ENCODE measurements at regions not wholly inside any gene's neighbourhood (a gene's known extent, or its start where the extent isn't known, plus 50 kb on each side); places are given as distances from the start of the nearest gene placed in this dataset.
A peak's percentile ranks its signal among the peaks of the same experiment; 100 is the strongest.

- H3K36me3 ChIP-seq (ENCODE audit: control insufficient read depth in 4 of 4, insufficient read depth in 4 of 4, low read length in 3 of 4), result no peaks in the 10 kb centered on the region
- peaks cover 5 to 29% (median 22%) of the 10 kb centered on the region in 4 experiments for H3K4me1 ChIP-seq (ENCODE audit: control extremely low read depth in 1 of 4, control insufficient read depth in 4 of 4, insufficient read depth in 4 of 4, low read length in 3 of 4)
- H3K27me3 ChIP-seq (replicated peaks in 2 of 5; ENCODE audit: control insufficient read depth in 4 of 5, insufficient read depth in 5 of 5, low read length in 4 of 5), result no peaks in the 10 kb centered on the region
- no peaks in the 10 kb centered on the region for H3K9me3 ChIP-seq (ENCODE audit: control extremely low read depth in 1 of 5, control insufficient read depth in 4 of 5, insufficient read depth in 2 of 5, low read depth in 1 of 5, low read length in 4 of 5)
- no peak overlapping the region for H3K27ac ChIP-seq (ENCODE audit: insufficient read depth in 1 of 2, low read depth in 1 of 2, low read length in 2 of 2, poor library complexity in 1 of 2, severe bottlenecking in 2 of 2)
- no peak overlapping the region for H3K4me3 ChIP-seq (ENCODE audit: control insufficient read depth in 1 of 7, extremely low read depth in 1 of 7, insufficient read depth in 4 of 7, low read depth in 2 of 7, low read length in 6 of 7)
- 100% methylated on average over 1 of the region's 3 CpGs for WGBS (ENCODE audit: insufficient coverage)
- no peak for DNase-seq
- CTCF ChIA-PET, result interaction anchor here (0.8 to 2.1 kb wide), 4 partner anchors 10 to 41 kb away, joined by 3 to 9 read pairs (median 5); no protein-coding TSS in a partner anchor
- POLR2A ChIA-PET, result no interaction called here
Observed at GRCh38 chr13:31946091-31946770, 85.3 kb upstream of the FRY start.

GRCh38 chr13:31947105-31947504, 84.5 kb upstream of the FRY start:
- POLR2A ChIA-PET, result no interaction called here
- Histone ChIP-seq H3K27ac (ENCODE audit: insufficient read depth in 1 of 2, low read depth in 1 of 2, low read length in 2 of 2, poor library complexity in 1 of 2, severe bottlenecking in 2 of 2) (no peak overlapping the region), H3K4me3 (ENCODE audit: control insufficient read depth in 1 of 7, extremely low read depth in 1 of 7, insufficient read depth in 4 of 7, low read depth in 2 of 7, low read length in 6 of 7) (no peak overlapping the region), H3K27me3 (replicated peaks in 2 of 5; ENCODE audit: control insufficient read depth in 4 of 5, insufficient read depth in 5 of 5, low read length in 4 of 5) (no peaks in the 10 kb centered on the region), H3K36me3 (ENCODE audit: control insufficient read depth in 4 of 4, insufficient read depth in 4 of 4, low read length in 3 of 4) (no peaks in the 10 kb centered on the region), H3K9me3 (ENCODE audit: control extremely low read depth in 1 of 5, control insufficient read depth in 4 of 5, insufficient read depth in 2 of 5, low read depth in 1 of 5, low read length in 4 of 5) (no peaks in the 10 kb centered on the region), H3K4me1 (ENCODE audit: control extremely low read depth in 1 of 4, control insufficient read depth in 4 of 4, insufficient read depth in 4 of 4, low read length in 3 of 4) (peaks cover 10 to 34% (median 25%) of the 10 kb centered on the region in 4 experiments)
- 100% methylated on average over 1 of the region's 2 CpGs for WGBS (ENCODE audit: insufficient coverage)
- no peak for DNase-seq
- CTCF ChIA-PET, result interaction anchor here (0.8 to 2.1 kb wide), 5 partner anchors 10 to 40 kb away, joined by 3 to 9 read pairs (median 5); no protein-coding TSS in a partner anchor

GRCh38 chr13:31947506-31947905, 84.1 kb upstream of the FRY start:
- Histone ChIP-seq H3K4me1 (ENCODE audit: control extremely low read depth in 1 of 4, control insufficient read depth in 4 of 4, insufficient read depth in 4 of 4, low read length in 3 of 4) (peaks cover 10 to 34% (median 25%) of the 10 kb centered on the region in 4 experiments), H3K27ac (ENCODE audit: insufficient read depth in 1 of 2, low read depth in 1 of 2, low read length in 2 of 2, poor library complexity in 1 of 2, severe bottlenecking in 2 of 2) (no peak overlapping the region), H3K4me3 (ENCODE audit: control insufficient read depth in 1 of 7, extremely low read depth in 1 of 7, insufficient read depth in 4 of 7, low read depth in 2 of 7, low read length in 6 of 7) (no peak overlapping the region), H3K36me3 (ENCODE audit: control insufficient read depth in 4 of 4, insufficient read depth in 4 of 4, low read length in 3 of 4) (no peaks in the 10 kb centered on the region), H3K9me3 (ENCODE audit: control extremely low read depth in 1 of 5, control insufficient read depth in 4 of 5, insufficient read depth in 2 of 5, low read depth in 1 of 5, low read length in 4 of 5) (no peaks in the 10 kb centered on the region), H3K27me3 (replicated peaks in 2 of 5; ENCODE audit: control insufficient read depth in 4 of 5, insufficient read depth in 5 of 5, low read length in 4 of 5) (no peaks in the 10 kb centered on the region)
- ChIA-PET POLR2A (no interaction called here), CTCF (interaction anchor here (1.5 to 2.1 kb wide), 3 partner anchors 9 to 40 kb away, joined by 5 to 9 read pairs (median 7); no protein-coding TSS in a partner anchor)
- DNase-seq, result no peak
- 100% methylated on average over 2 of the region's 2 CpGs for WGBS (ENCODE audit: insufficient coverage)

- WGBS (ENCODE audit: insufficient coverage), result 95% methylated on average over 2 of the region's 2 CpGs
- Histone ChIP-seq H3K9me3 (ENCODE audit: control extremely low read depth in 1 of 5, control insufficient read depth in 4 of 5, insufficient read depth in 2 of 5, low read depth in 1 of 5, low read length in 4 of 5) (no peaks in the 10 kb centered on the region), H3K27me3 (replicated peaks in 2 of 5; ENCODE audit: control insufficient read depth in 4 of 5, insufficient read depth in 5 of 5, low read length in 4 of 5) (no peaks in the 10 kb centered on the region), H3K36me3 (ENCODE audit: control insufficient read depth in 4 of 4, insufficient read depth in 4 of 4, low read length in 3 of 4) (no peaks in the 10 kb centered on the region), H3K27ac (ENCODE audit: insufficient read depth in 1 of 2, low read depth in 1 of 2, low read length in 2 of 2, poor library complexity in 1 of 2, severe bottlenecking in 2 of 2) (peak overlapping the region in 1 of 2 experiments; percentile 56), H3K4me1 (ENCODE audit: control extremely low read depth in 1 of 4, control insufficient read depth in 4 of 4, insufficient read depth in 4 of 4, low read length in 3 of 4) (peaks cover 10 to 34% (median 25%) of the 10 kb centered on the region in 4 experiments), H3K4me3 (ENCODE audit: control insufficient read depth in 1 of 7, extremely low read depth in 1 of 7, insufficient read depth in 4 of 7, low read depth in 2 of 7, low read length in 6 of 7) (no peak overlapping the region)
- no peak for DNase-seq
- CTCF ChIA-PET, result no interaction called here
- POLR2A ChIA-PET, result no interaction called here
Observed at GRCh38 chr13:31949486-31949885, 82.1 kb upstream of the FRY start.

- Histone ChIP-seq H3K4me1 (ENCODE audit: control extremely low read depth in 1 of 4, control insufficient read depth in 4 of 4, insufficient read depth in 4 of 4, low read length in 3 of 4) (peaks cover 10 to 30% (median 22%) of the 10 kb centered on the region in 4 experiments), H3K4me3 (ENCODE audit: control insufficient read depth in 1 of 7, extremely low read depth in 1 of 7, insufficient read depth in 4 of 7, low read depth in 2 of 7, low read length in 6 of 7) (peak overlapping the region in 1 of 7 experiments; percentile 19), H3K9me3 (ENCODE audit: control extremely low read depth in 1 of 5, control insufficient read depth in 4 of 5, insufficient read depth in 2 of 5, low read depth in 1 of 5, low read length in 4 of 5) (no peaks in the 10 kb centered on the region), H3K27me3 (replicated peaks in 2 of 5; ENCODE audit: control insufficient read depth in 4 of 5, insufficient read depth in 5 of 5, low read length in 4 of 5) (no peaks in the 10 kb centered on the region), H3K36me3 (ENCODE audit: control insufficient read depth in 4 of 4, insufficient read depth in 4 of 4, low read length in 3 of 4) (no peaks in the 10 kb centered on the region), H3K27ac (ENCODE audit: insufficient read depth in 1 of 2, low read depth in 1 of 2, low read length in 2 of 2, poor library complexity in 1 of 2, severe bottlenecking in 2 of 2) (peak overlapping the region; percentile 2 to 63)
- peak; percentile 53 to 90 (median 88) for DNase-seq
- ChIA-PET CTCF (interaction anchor here (0.7 kb wide), 1 partner anchor 40 kb away, joined by 3 read pairs; no protein-coding TSS in a partner anchor), POLR2A (no interaction called here)
- 0% methylated on average over 1 of the region's 2 CpGs for WGBS (ENCODE audit: insufficient coverage)
Observed at GRCh38 chr13:31950111-31950815, 81.3 kb upstream of the FRY start.

GRCh38 chr13:31951215-31951678, 80.3 kb upstream of the FRY start:
- Histone ChIP-seq H3K9me3 (ENCODE audit: control extremely low read depth in 1 of 5, control insufficient read depth in 4 of 5, insufficient read depth in 2 of 5, low read depth in 1 of 5, low read length in 4 of 5) (no peaks in the 10 kb centered on the region), H3K27me3 (replicated peaks in 2 of 5; ENCODE audit: control insufficient read depth in 4 of 5, insufficient read depth in 5 of 5, low read length in 4 of 5) (no peaks in the 10 kb centered on the region), H3K27ac (ENCODE audit: insufficient read depth in 1 of 2, low read depth in 1 of 2, low read length in 2 of 2, poor library complexity in 1 of 2, severe bottlenecking in 2 of 2) (peak overlapping the region in 1 of 2 experiments; percentile 63), H3K4me1 (ENCODE audit: control extremely low read depth in 1 of 4, control insufficient read depth in 4 of 4, insufficient read depth in 4 of 4, low read length in 3 of 4) (peaks cover 10 to 29% (median 22%) of the 10 kb centered on the region in 4 experiments), H3K36me3 (ENCODE audit: control insufficient read depth in 4 of 4, insufficient read depth in 4 of 4, low read length in 3 of 4) (no peaks in the 10 kb centered on the region), H3K4me3 (ENCODE audit: control insufficient read depth in 1 of 7, extremely low read depth in 1 of 7, insufficient read depth in 4 of 7, low read depth in 2 of 7, low read length in 6 of 7) (no peak overlapping the region)
- WGBS (ENCODE audit: insufficient coverage), result 36% methylated on average over 3 of the region's 3 CpGs
- peak; percentile 67 to 96 (median 95) for DNase-seq
- ChIA-PET POLR2A (no interaction called here), CTCF (interaction anchor here (0.6 to 0.9 kb wide), 2 partner anchors 11 to 41 kb away, joined by 3 read pairs; no protein-coding TSS in a partner anchor)

Measured in common myeloid progenitor, CD34-positive (primary cell).